ENCODE measurements at regions not wholly inside any gene's neighbourhood (a gene's known extent, or its start where the extent isn't known, plus 50 kb on each side); places are given as distances from the start of the nearest gene placed in this dataset.
"Not testable (repeated sequence)": the region's sequence is repeated elsewhere in the genome, so short reads cannot be mapped to it uniquely, and the experiment has no call there.

DNA sequence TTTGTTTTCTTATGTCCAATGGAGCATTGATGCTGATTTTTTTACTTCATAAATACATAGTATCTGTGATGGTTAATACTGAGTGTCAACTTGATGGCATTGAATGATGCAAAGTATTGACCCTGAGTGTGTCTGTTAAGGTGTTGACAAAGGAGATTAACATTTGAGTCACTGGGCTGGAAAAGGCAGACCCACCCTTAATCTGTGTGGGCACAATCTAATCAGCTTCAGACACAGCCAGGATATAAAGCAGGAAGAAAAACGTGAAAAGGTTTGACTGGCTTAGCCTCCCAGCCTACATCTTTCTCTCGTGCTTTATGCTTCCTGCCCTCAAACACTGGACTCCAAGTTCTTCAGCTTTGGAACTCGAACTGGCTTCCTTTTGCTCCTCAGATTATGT lies 230.6 kb upstream of the SPRY1 start:
- DNase-seq: no peak

DNA sequence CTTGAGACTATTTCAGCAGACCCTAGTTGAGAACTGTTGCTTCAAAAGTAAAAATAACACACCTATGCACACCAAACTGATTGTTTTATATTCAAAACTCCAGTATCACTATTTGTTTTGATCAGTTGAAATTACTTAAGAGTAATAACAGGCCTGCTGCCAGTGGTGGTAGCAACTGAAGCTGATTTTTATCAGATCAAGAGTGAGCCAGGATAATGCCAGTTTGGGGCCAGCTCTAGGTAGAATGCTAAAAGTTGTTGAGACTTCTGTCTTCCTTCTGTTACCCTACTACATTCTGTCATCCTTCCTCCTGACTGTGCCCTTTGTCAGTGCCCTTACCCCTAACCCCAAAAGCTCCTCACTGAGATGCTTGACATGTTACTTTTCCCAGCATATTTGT lies 228.7 kb upstream of the SPRY1 start:
- DNase-seq: no peak

DNA sequence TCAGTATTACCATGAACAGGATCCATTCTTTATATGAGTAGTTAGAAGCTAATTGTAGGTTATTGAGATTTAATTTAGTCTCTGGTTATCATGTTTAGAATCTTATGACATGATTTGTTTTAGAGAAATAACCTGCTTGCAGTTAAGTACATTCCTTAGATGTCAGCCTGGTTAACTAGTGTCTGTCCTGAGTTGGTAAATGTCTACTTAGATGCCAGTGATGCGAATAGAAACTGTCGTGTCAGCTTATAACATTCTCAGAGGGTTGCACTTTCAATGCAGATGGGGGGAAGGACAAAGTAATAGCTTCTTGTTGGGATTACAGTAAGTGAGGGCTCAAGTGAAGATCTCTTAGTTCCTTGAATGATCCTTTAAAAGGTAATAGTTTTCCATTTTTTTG lies 227.8 kb upstream of the SPRY1 start:
- DNase-seq: no peak

DNA sequence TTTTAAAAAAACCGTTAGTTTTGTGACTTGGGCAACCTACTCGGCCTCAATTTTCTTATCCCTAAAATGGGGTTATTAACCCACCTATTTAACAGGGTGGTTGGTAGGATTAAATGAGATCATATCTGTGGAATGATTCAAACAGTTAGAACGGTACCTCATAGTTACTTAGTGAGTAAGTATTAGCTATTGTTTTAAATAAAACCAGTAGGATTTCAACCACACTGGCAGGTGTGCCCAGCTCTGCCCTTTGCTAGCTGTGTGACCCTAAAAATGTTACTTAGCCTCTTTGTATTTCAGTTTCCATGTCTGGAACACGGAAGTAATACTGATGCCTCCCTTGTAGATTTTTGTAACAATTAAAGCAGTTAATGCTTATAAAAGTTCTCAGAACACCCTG lies 225.8 kb upstream of the SPRY1 start:
- no peak for DNase-seq

DNA sequence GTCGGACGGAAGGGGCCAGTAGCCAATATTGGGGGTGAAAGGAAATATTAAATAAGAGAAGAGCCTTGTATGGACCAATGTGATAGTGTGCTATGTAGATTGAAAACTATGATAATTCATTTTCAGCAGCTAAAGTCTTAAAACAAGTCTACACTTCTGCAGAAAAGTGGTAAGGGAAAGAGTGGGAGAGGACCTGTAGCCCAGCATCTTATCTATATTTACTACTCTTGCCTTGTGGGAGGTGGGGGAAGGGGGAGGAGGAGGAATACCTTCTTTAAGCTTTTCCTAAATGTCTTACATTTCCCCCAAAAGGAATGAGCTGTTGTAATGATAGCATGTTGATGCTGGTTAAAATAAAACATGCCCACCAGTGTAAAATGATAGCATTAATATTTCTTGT lies 220.0 kb upstream of the SPRY1 start:
- DNase-seq: no peak

DNA sequence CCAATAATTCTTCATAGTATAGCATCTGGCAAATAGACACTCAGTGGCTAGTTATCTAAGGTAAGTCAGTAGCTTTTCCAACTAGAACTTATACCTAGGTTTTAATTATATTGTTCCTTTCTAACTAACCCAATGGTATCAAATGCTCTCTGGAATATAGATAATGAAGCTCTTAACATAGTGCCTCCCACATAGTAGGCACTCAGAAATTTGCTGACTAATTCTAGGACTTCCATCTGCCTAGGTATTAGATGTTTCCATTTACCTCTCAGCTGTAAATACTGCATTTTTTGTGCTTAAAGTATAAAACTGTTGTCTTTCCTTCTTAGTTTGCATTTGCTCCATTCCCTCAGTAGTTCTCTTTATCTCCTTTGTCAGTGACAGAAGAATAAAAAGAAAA lies 214.3 kb upstream of the SPRY1 start:
- no peak for DNase-seq

DNA sequence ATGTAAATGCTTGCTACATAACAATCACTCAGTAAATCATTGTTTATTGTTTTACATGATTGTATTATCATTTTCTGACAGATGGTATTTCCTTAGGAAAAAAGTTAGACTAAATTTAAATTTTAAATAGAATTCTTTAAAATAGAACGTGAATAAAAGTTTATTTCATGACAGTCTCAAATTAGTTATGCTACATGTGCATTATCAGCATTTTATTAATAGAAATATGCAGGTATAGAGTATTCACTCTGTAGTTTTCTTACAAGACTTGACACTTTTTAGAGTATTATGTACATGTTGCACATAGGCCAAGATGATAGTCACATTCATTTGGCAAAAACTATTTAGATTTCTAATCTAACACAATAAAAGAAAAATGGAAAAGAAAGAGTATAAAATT lies 213.3 kb upstream of the SPRY1 start:
- no peak for DNase-seq

DNA sequence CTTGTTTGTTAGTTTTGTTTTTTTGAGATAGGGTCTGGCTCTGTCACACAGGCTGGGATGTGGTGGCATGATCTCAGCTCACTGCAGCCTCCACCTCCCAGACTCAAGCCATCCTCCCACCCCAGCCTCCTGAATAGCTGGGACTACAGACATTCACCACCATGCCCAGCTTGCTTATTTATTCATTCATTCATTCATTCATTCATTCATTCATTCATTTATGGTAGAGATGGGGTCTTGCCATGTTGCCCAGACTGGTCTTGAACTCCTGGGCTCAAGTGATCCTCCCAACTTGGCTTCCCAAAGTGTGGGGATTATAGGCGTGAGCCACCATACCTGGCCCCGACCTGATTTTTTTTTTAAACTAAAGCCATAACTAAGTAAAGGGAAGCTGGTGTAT lies 212.8 kb upstream of the SPRY1 start:
- not testable (repeated sequence) for DNase-seq

DNA sequence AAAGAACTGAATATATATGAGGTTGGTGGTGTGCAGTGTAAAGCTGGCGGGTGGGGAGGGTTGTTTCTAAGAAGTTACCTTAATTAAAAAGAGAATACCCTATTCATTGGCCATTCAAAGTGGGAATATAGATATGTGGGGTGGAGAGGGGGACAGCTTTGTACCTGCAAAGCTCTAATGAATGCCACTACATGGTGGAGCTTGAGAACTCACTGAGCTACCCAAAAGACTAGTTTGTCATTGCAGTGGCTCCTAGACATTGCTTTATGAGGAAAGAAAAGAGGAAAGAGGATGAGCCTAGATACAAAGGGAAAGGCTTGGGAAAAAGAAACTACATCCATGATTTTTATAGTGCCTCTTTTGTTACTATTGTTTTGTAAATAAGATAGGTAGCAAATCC lies 209.9 kb upstream of the SPRY1 start:
- DNase-seq: no peak

DNA sequence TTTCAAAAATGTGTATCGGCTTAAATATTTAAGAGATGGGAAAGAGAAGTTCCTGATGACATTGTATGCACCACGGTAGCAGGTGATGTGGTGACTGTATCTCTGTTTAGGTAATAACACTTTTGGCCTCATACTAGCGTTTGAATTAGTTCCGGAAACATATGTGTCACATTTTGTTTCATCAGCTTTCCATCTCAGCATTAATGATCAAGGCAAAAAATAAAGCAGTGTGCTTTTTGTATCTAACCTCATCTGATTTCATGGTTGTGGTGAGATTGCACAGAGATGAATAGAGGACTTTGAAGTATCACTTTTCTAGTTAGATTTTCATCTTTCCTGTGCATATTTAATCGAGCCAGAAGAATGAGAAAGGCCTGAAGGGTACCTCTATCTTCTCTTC lies 206.4 kb upstream of the SPRY1 start:
- no peak for DNase-seq

DNA sequence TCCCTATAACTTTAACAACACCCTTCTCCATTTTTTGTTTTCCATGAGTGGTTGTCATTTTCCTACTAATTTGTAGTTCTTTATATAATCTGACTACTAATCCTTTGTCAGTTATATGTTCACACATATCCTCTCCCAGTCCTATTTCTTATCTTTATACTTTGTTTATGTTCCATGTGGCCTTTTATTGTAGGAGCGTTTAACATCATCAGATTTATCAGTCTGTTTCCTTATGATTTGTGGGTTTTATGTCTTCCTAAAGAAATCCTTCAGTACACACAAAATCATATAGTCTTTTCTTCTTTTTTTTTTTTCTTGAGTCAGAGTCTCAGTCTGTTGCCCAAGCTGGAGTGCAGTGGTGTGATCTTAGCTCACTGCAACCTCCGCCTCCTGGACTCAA lies 204.9 kb upstream of the SPRY1 start:
- DNase-seq: no peak

DNA sequence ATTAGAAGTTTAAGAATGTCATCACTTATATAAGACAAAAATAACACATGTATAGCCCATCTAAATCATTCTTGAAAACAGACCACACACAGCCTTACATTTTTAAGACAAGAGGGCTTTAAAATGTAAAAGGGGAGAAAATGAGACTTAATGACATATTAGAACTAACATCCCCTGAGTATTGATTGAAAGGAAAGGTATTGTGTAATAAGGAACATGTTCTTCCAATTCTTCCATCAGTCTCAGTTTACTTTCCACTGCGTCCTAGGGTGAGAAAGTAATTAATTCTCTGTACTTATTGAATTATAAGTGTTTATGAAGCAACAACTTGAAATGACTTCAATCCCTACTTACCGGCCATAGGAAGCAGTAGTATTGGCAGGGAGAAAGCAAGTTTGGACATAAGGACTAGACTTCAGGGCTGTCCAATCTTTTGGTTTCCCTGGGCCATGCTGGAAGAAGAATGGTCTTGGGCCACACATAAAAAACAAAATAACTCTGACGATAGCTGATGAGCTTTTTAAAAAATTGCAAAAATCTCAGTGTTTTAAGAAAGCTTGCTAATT lies 202.7 kb upstream of the SPRY1 start:
- no peak for DNase-seq

DNA sequence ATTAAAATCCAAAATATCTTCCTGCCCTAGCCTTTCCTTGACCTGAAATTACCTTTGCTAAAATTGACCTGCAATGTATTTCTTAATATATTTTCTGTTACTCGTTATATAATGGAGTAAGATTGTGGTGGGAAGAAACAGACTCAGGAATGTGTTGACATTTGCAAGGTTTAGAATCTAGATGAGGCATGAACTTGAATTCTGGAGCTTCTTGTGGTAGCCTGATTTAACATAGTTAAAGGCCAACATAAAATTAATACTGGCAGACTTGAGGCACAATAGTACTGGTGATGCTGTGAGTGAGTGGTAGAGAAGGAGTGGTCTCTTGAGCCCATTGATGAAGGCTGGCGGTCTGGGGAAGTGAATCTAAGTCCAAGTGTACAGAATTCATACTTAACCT lies 197.9 kb upstream of the SPRY1 start:
- DNase-seq: no peak

DNA sequence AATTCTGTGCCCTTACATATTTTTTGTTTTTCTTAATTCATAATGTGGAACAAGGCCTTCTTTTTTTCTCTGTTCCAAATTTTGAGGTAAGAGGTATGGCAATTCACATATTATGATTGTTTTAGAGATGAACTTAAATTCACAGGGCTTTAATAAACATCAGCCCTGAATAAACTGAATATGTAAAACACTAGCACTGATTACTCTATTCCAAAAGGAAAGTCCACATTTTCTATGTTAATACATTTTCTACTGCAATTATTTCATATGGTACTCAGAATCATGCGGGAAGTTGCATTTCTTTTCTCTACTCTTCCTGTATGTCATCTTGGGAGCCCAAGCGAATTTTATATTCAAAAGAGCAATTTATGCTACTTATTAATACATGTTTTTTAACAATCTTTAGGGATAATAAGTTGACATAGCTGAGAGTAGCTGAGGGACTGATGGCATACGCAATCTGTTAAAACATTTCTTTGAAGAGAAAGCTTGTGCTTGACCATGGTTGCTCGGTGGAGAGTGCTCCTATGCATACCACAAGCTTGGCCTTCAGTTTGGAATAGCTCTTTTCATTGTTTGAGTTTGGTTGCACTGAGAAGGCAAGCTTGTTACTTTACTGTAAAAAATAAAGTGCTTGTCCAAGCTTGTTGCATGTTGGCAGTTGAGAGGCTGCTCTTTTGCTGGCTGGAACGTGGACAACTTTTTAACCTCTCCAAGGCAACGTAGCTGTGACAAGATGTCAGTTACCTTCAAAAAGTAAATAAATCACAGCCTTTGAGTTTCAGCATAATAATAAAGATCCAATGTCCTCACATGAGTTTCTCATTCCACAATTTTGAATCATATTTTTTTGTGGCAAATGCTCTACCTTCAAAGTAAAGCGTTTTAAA lies 196.3 kb upstream of the SPRY1 start:
- no peak for DNase-seq

DNA sequence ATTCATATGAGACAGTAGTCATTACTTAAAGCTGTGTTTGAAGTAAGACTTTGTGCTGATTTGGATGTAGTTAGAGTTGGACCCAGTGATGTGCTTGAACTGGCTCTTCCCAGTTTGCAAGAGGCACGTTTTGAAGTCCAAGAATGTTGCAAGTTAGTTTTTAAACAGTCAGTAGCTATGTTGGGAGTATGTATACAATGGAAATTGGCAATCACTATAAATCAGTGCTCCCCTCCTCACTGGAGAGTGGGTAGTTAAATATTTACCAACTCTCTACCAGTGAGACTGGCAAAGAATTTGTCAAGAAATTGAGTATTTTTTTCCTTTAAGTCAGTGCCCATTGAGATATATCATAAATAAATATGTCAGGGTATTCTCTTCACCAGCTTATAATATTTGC lies 191.9 kb upstream of the SPRY1 start:
- DNase-seq: no peak

DNA sequence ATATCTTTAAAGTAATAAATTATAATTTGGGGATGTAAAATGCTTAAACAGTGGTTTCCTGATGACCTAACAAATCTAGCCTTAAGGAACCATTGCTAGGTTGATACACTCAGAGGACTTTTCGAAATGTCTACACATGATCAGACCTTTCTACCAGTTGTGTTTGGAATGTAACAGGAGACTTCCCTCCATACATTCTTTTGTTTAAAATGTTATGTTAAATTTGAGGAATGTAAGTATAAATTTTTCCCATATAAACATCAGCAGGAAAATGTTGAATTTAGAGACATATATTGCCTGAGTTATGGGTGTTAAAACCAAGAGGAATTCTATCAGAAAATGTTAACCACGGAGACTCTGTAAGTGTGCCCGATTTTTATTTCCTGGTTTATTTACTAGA lies 190.6 kb upstream of the SPRY1 start:
- DNase-seq: no peak

DNA sequence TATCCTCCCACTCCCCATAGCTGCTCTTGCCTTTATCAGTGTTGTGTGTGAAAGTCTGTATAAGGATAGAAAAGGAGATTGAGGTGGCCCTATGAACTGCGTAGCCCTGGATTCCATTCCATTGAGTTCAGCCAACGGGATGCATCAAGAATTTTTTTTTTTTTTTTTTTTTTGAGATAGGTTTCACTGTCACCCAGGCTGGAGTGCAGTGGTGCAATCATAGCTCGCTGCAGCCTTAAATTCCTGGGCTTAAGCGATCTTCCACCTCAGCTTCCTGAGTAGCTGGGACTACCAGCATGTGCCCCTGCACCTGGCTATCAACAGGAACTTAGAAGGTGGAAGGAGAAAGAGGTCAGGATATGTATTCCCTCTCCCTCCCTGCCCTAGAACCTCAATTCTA lies 187.2 kb upstream of the SPRY1 start:
- DNase-seq: no peak

DNA sequence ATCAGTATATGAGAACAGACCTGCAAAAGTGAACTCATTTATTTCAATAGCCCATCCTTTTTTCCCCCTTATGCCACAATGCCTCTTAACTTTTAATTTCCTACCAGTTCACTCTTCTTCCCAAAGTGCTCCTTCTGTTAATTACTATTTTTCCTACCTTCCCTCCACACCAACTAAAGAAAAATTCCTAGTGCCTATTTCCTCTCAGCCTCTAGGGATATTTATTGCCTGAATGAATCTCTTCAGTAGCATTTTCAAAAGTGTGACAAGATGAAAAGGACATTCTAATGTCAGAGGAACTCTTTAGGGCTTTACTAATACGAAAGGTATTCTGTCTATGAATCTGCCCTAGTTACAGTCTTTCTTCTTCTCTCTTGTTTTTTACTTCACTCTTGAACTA lies 181.1 kb upstream of the SPRY1 start:
- DNase-seq: no peak

DNA sequence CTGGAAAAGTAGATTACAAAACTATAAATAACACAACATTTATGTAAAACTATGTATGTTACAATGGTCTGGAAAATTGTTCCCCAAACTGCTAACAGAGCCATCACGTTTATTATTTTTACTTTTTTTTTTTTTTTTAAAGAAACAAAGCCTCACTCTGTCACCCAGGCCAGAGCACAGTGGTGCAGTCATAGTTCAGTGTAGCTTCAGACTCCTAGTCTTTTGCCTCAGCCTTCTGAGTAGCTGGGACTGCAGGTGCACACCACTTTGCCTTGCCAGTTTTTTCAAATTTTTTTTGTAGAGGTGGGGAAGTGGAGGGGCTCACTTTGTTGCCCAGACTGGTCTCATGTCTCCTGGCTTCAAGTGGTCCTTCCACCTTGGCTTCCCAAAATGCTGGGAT lies 180.1 kb upstream of the SPRY1 start:
- no peak for DNase-seq

DNA sequence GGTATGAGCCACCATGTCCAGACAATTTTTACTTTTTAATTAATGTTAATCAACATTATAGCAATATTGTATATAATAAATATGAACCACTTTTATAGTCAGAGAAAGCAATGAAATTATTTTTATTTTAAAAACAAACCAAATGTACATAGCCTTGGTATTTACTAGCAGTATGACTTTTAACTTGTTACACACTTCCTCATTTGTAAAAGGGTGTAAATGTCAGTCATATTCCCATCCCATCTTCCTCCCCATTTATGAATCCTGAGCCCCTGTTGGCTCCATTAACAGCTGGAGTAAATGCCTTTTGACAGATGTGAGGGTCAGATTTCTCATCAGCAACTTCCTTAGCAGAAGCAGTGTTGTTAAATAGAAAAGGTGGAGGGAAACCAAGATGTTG lies 179.6 kb upstream of the SPRY1 start:
- DNase-seq: no peak

DNA sequence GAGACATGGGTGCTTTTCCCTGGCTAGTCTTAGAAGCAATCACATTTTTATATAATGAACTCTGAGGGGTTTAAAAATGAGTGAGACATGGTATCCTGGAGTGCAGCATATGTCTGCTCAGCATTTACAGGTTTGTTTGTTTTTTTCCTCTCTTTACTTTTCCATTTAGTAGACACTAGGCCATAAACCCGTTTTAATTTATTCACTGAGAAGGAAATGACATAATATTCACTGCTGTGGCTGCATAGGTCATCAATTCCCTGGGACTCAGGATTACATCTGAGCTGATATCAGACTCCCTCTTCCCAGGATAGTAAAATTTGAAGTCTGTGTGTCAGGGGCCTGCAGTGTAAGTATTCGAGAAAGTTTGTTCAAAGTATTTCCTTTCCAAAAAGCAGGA lies 178.9 kb upstream of the SPRY1 start:
- no peak for DNase-seq

DNA sequence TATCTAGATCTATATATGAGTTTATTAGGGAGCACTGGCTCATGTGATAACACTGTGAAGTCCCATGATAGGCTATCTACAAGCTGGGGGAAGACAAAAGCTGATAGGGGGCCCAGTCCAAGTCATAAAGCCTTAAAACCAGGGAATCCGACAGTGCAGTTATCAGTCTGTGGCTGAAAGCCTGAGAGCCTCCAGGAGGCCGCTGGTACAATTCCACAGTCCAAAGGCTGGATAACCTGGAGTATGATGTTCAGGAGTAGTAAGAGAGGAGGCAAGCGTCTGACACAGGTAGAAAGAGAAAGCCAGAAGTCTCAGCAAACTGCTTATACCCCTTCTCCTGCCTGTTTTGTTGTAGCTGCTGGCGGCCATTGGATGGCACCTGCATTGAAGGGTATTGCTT lies 177.6 kb upstream of the SPRY1 start:
- no peak for DNase-seq

DNA sequence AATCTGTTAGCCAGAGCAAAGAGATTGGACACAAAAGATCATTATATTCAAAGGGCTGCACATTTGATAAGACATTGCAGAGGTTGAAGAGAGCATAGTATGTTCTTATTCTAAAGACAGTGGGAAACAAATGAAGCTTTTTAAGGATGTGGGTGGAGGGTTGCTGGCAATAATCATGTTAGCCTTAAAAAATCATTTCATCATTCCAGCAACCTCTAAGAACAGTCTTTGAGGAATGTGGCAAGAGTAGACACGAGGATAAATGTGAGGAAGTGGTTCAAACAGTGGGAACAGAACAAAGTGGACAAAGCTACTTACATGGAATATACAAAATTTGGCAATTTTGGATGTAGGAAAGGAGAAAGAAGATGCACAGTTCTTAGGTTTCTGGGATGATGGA lies 167.3 kb upstream of the SPRY1 start:
- no peak for DNase-seq

DNA sequence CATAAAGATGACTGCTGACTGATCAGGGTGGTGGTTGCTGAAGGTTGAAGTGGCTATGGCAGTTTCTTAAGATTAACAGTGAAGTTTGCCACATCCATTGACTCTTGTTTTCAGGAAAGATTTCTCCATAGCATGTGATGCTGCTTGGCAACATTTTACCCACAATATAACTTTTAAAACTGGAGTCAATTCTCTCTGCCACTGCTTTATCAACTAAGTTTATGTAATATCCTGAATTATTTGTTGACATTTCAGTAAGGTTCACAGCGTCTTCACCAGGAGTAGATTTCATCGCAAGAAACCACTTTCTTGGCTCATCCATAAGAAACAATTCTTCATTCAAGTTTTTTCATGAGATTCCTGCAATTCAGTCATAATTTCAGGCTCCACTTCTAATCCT lies 166.5 kb upstream of the SPRY1 start:
- DNase-seq: no peak

DNA sequence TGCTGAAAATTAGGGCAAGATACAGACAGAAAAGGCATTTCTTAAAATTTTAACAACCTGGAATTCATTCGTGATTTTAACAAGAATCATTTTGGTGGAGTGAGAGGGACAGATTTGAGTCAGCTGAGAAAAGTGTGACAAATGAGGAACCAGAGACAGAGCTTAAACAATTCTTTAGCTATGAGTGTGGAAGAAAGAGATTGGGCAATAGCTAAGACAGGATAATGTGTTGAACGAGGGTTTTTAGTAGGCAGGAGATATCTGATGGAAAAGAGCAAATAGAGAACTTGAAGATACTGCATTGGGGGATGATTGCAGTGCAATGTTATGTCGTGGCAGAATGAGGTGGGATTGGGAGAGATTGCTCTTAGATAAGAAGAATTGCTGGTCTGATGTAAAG lies 164.2 kb upstream of the SPRY1 start:
- DNase-seq: no peak

Data from islet precursor cell (in vitro differentiated cells).